GM12873 (cell line): ENCODE measurements at regions not wholly inside any gene's neighbourhood (a gene's known extent, or its start where the extent isn't known, plus 50 kb on each side); places are given as distances from the start of the nearest gene placed in this dataset.

Experiments used
- TF ChIP-seq, protein P1 (sequence below): IDR thresholded peaks from 2 replicates; pipeline ENCODE4 v1.5.1; 2012; ENCODE audit warnings: low read depth, mild to moderate bottlenecking, moderate library complexity, low read length, control low read depth; ENCODE audit not compliant: insufficient read depth; ENCODE audit errors: missing control alignments

DNA sequence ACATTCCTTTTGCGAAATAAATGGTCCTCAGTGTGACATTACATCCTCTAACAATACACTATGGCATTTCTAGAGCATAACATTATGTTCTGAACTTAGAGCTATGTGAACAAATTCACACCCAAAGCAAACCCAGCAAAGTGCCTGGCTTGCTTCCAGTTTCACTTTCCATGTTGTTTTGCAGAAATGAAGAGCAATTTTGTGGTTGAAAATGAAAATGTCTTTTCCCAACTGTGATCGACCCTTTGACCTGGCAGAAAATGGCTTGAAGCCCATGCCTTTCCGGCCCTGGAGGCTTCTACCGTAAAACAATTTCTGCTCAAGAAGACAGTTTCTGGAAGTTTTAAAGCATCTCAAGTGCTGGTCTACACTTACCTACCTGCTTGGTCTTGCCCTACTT lies 344.7 kb upstream of the RGMB start:
- TF ChIP-seq, protein P1, sequence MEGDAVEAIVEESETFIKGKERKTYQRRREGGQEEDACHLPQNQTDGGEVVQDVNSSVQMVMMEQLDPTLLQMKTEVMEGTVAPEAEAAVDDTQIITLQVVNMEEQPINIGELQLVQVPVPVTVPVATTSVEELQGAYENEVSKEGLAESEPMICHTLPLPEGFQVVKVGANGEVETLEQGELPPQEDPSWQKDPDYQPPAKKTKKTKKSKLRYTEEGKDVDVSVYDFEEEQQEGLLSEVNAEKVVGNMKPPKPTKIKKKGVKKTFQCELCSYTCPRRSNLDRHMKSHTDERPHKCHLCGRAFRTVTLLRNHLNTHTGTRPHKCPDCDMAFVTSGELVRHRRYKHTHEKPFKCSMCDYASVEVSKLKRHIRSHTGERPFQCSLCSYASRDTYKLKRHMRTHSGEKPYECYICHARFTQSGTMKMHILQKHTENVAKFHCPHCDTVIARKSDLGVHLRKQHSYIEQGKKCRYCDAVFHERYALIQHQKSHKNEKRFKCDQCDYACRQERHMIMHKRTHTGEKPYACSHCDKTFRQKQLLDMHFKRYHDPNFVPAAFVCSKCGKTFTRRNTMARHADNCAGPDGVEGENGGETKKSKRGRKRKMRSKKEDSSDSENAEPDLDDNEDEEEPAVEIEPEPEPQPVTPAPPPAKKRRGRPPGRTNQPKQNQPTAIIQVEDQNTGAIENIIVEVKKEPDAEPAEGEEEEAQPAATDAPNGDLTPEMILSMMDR, result no peak

DNA sequence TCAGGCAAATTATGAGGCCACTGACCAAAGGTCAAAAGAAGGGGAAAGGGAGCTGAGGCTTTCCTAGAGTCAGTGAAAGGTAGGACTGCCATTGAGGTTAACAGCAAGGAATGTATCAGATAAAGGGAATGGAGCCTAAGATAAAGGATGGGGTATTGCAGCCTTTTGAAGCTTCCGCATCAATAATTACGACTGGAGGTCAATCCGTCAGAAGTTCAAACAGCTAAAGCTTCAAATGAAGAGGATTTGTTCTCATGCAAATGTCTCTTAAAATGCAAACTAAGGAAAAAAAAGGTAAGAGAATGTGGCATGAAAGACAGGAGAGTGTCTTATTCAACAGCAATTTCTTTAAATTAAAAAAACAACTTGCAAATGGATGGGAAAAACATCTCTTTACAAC lies 341.1 kb upstream of the RGMB start:
- TF ChIP-seq, protein P1, result no peak

DNA sequence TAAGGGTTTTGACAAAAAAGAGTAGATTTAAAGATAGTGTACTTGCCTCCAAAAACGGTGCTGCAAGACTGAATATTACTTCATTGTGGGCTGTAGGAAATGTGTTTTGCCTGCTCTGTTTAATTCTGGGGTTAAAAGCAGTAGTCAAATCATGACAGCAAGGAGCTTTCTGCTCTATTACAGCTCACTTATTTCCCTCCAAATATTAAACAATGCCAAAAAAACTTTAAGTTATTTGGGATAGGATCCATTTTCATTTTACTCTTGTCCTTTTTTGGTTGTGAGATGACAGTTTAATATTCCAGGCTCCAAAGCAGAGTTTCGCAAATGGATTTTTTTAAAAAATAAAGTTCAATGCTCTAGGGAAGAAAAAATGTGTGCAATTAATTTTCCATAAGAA lies 340.4 kb upstream of the RGMB start:
- TF ChIP-seq, protein P1, result no peak

DNA sequence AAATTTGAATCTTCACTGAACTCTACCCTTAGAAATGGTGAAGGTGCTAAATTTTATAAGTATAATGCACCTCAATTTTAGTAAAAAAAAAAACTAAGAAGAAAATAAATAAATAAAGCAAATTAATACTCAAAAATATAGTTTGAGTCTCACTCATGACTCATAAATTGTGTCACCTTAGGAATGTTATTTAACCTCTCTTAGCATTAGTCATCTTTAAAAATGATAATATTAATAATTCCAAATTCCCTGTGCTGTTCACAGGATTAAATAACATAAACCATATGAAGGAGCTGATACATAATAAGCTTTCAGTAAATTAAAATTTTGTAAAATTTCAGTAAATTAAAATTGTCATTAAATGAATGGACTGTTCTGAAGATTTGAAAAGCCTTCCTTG lies 339.8 kb upstream of the RGMB start:
- TF ChIP-seq, protein P1, result no peak

DNA sequence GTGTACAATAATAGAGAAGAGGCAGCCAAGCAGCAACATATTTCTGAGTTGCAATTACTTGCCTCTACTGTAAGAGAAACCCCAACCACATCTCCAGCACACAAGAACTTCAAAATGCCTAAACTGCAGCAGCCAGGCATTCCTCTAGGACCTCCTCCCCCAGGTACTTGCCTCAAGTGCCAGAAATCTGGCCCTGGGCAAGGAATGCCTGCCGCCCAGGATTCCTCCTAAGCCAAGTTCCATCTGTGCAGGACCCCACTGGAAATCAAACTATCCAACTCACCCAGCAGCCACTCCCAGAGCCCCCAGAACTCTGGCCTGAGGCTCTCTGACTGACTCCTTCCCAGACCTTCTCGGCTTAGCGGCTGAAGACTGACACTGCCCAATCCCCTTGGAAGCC lies 336.8 kb upstream of the RGMB start:
- TF ChIP-seq, protein P1, result no peak

DNA sequence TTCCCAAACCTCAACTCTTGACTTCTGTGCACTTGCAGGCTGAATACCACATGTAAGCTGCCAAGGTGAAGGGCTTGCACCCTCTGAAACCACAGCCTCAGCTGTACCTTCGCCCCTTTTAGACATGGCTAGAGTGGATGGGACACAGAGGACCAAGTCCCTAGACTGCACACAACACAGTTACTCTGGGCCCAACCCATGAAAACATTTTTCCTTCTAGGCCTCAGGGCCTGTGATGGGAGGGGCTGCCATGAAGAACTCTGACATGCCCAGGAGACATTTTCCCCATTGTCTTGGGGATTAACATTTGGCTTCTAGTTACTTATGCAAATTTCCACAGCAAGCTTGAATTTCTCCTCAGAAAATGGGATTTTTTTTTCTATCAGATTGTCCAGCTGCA lies 331.0 kb upstream of the RGMB start:
- TF ChIP-seq, protein P1, result no peak

DNA sequence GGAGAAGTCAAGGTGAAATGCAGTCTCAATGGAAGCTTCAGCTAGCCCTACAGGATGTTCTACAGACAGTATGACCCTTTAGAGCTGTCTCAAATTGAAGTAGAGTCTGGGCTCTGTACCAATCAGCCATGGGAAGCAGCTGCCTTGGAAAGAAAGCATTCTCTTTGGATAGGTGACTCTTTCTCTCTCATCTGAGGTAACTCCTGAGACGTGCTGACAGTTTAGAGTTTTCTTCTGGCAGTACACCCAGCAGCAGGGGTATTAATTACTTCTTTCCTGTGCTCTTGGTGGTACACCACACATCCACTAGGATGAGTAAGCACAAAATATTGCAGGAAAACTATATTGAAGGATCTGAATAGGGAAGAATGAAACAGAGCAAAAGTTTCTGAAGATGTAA lies 329.6 kb upstream of the RGMB start:
- TF ChIP-seq, protein P1, result no peak

DNA sequence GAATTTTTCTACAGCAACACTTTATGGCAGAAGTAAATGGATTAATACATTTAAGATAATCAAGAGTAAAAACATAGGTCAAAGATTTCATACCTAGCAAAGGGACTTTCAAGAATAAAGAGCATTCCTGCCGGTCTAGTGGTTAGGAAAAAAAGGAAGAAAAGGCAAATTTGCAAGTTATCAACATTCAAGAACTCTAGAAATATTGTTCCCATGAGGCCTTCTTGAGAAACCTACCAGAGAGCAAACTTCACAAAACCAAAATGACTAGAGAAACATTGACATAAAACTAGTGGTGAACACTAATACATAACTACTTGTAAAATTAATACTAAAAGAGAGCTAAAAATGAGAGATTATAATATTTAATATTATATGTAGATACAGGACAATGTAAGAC lies 320.2 kb upstream of the RGMB start:
- TF ChIP-seq, protein P1, result no peak
